Thyroid gland (tissue), 4 donors: ENCODE measurements at regions not wholly inside any gene's neighbourhood (a gene's known extent, or its start where the extent isn't known, plus 50 kb on each side); places are given as distances from the start of the nearest gene placed in this dataset.
"Not testable (repeated sequence)": the region's sequence is repeated elsewhere in the genome, so short reads cannot be mapped to it uniquely, and the experiment has no call there.

Experiments used
- DNase-seq, 2 donors: peaks; one replicate each; pipeline ENCODE4 v3.0.0-alpha.2; 2019
- H3K27ac ChIP-seq, 3 donors: fragments of 200-600 bp; sonication (generic); 1 replicate in 2 of 3; 2 replicates in 1 of 3; pipeline ENCODE4 v1.5.1; 2016 to 2019; ENCODE audit warnings: mild to moderate bottlenecking in 1 of 3, moderate library complexity in 1 of 3
- H3K27me3 ChIP-seq: fragments of 200-600 bp; sonication (generic); one replicate; pipeline ENCODE4 v1.5.1; 2019
- H3K36me3 ChIP-seq, 2 donors: fragments of 200-600 bp; sonication (generic); one replicate each; pipeline ENCODE4 v1.5.1; 2016 to 2019
- H3K4me1 ChIP-seq, 2 donors: fragments of 200-600 bp; sonication (generic); one replicate each; pipeline ENCODE4 v1.5.1; 2017 to 2019
- H3K4me3 ChIP-seq, 3 donors: fragments of 200-600 bp; sonication (generic); replicated peaks in 1 of 3; 1 replicate in 2 of 3; 2 replicates in 1 of 3; pipeline ENCODE4 v1.5.1; 2016; ENCODE audit warnings: mild to moderate bottlenecking in 1 of 3
- H3K9me3 ChIP-seq: fragments of 200-600 bp; sonication (generic); one replicate; pipeline ENCODE4 v1.5.1; 2017
- CTCF ChIP-seq, 6 experiments: fragments of 200-600 bp in 3 of 6; fragments of 450-650 bp in 3 of 6; sonication (generic) in 3 of 6; IDR thresholded peaks; one replicate each; pipeline ENCODE4 v1.5.1; 2016 to 2019; ENCODE audit warnings: antibody characterized with exemption in 6 of 6, mild to moderate bottlenecking in 2 of 6, inconsistent platforms in 1 of 6, moderate library complexity in 1 of 6
- POLR2A ChIP-seq, 2 donors: fragments of 450-650 bp; IDR thresholded peaks; one replicate each; pipeline ENCODE4 v1.6.1; 2017; ENCODE audit warnings: antibody characterized with exemption in 2 of 2, mild to moderate bottlenecking in 2 of 2, moderate library complexity in 1 of 2
- WGBS, 2 donors: methylation state at CpG; one replicate each; pipeline ENCODE4 v1.1.5; 2017; 5-methylcytosine and 5-hydroxymethylcytosine counted together
- intact Hi-C: fragments of 100-400 bp; cut with DNase I; formaldehyde crosslinking; loops from one replicate; pipeline ENCODE4 v1.15.1; 2023

GRCh38 chr6:168939041-168939440, 314.6 kb downstream of the THBS2 start:
- H3K27ac ChIP-seq, result no peak overlapping the region

GRCh38 chr6:168938546-168938945, 315.1 kb downstream of the THBS2 start:
- DNase-seq, result no peak
- intact Hi-C loops, result no loop called here
- Histone ChIP-seq H3K4me1 (no peaks in the 10 kb centered on the region), H3K4me3 (no peak overlapping the region), H3K9me3 (no peaks in the 10 kb centered on the region), H3K27ac (no peak overlapping the region), H3K27me3 (no peaks in the 10 kb centered on the region), H3K36me3 (no peaks in the 10 kb centered on the region)
- WGBS, 2 donors, result 76 to 82% methylated on average over 12 of the region's 12 CpGs
- TF ChIP-seq POLR2A (IDR thresholded peaks at IDR 0.05) (no peak), CTCF (IDR thresholded peaks at IDR 0.05) (no peak)

More at GRCh38 chr6:168939041-168939440, 314.6 kb downstream of the THBS2 start:
- H3K27me3 ChIP-seq, result no peaks in the 10 kb centered on the region
- TF ChIP-seq CTCF (IDR thresholded peaks at IDR 0.05) (no peak), POLR2A (IDR thresholded peaks at IDR 0.05) (no peak)
- H3K36me3 ChIP-seq, result no peaks in the 10 kb centered on the region
- H3K4me3 ChIP-seq, result no peak overlapping the region
- intact Hi-C loops, result no loop called here
- no peak for DNase-seq
- H3K4me1 ChIP-seq, result no peaks in the 10 kb centered on the region
- 64 to 75% methylated on average over 4 of the region's 4 CpGs for WGBS, 2 donors
- H3K9me3 ChIP-seq, result no peaks in the 10 kb centered on the region

GRCh38 chr6:168937054-168937453, 316.6 kb downstream of the THBS2 start:
- WGBS, 2 donors, result 77 to 79% methylated on average over 7 of the region's 7 CpGs
- Histone ChIP-seq H3K27me3 (no peaks in the 10 kb centered on the region), H3K9me3 (no peaks in the 10 kb centered on the region), H3K4me1 (no peaks in the 10 kb centered on the region), H3K36me3 (no peaks in the 10 kb centered on the region), H3K4me3 (no peak overlapping the region), H3K27ac (no peak overlapping the region)
- TF ChIP-seq POLR2A (IDR thresholded peaks at IDR 0.05) (no peak), CTCF (IDR thresholded peaks at IDR 0.05) (no peak)
- no peak for DNase-seq
- intact Hi-C loops, result no loop called here

- no peaks in the 10 kb centered on the region for H3K9me3 ChIP-seq
- H3K27ac ChIP-seq, result no peak overlapping the region
- H3K4me3 ChIP-seq, result no peak overlapping the region
- TF ChIP-seq CTCF (IDR thresholded peaks at IDR 0.05) (no peak), POLR2A (IDR thresholded peaks at IDR 0.05) (no peak)
- no peaks in the 10 kb centered on the region for H3K4me1 ChIP-seq
- DNase-seq, result no peak
- no peaks in the 10 kb centered on the region for H3K27me3 ChIP-seq
- 70 to 72% methylated on average over 7 to 10 of the region's 10 CpGs for WGBS, 2 donors
- intact Hi-C loops, result no loop called here
- H3K36me3 ChIP-seq, result no peaks in the 10 kb centered on the region
Measured at GRCh38 chr6:168935628-168936010, 318.0 kb downstream of the THBS2 start.

GRCh38 chr6:168934660-168935627, 318.7 kb downstream of the THBS2 start:
- Histone ChIP-seq H3K36me3 (no peaks in the 10 kb centered on the region), H3K4me1 (no peaks in the 10 kb centered on the region), H3K27me3 (no peaks in the 10 kb centered on the region), H3K27ac (no peak overlapping the region), H3K4me3 (no peak overlapping the region), H3K9me3 (no peaks in the 10 kb centered on the region)
- intact Hi-C loops, result no loop called here
- TF ChIP-seq CTCF (IDR thresholded peaks at IDR 0.05) (no peak), POLR2A (IDR thresholded peaks at IDR 0.05) (no peak)
- 80 to 81% methylated on average over 25 of the region's 25 CpGs for WGBS, 2 donors
- no peak for DNase-seq

- H3K4me1 ChIP-seq, intact Hi-C loops, H3K9me3 ChIP-seq, DNase-seq, H3K27me3 ChIP-seq, H3K27ac ChIP-seq, H3K36me3 ChIP-seq, H3K4me3 ChIP-seq: not testable (repeated sequence)
- WGBS, 2 donors, result 84 to 85% methylated on average over 15 to 16 of the region's 16 CpGs
Measured at GRCh38 chr6:168932171-168932570, 321.5 kb downstream of the THBS2 start.

- H3K4me1 ChIP-seq, H3K27ac ChIP-seq, H3K27me3 ChIP-seq, H3K36me3 ChIP-seq, H3K9me3 ChIP-seq, DNase-seq, intact Hi-C loops, H3K4me3 ChIP-seq: not testable (repeated sequence)
- WGBS, 2 donors, result 78 to 80% methylated on average over 17 of the region's 17 CpGs
Measured at GRCh38 chr6:168931072-168931471, 322.6 kb downstream of the THBS2 start.
